HG03175 (cell line): ENCODE measurements at regions not wholly inside any gene's neighbourhood (a gene's known extent, or its start where the extent isn't known, plus 50 kb on each side); places are given as distances from the start of the nearest gene placed in this dataset.
A peak's percentile ranks its signal among the peaks of the same experiment; 100 is the strongest.

Experiments
- ATAC-seq: cut with Tn5 transposase; IDR thresholded peaks from one replicate; pipeline ENCODE4 v1.9.1; 2021; ENCODE audit warnings: mild to moderate bottlenecking, moderate library complexity; ENCODE audit not compliant: unreplicated experiment

- no peak for ATAC-seq
Measured at GRCh38 chr10:89829262-89829886, 128.0 kb downstream of the KIF20B start.

GRCh38 chr10:89829887-89830269 is 128.5 kb downstream of the KIF20B start:
- no peak for ATAC-seq

- no peak for ATAC-seq
Measured at GRCh38 chr10:89830624-89831023, 129.2 kb downstream of the KIF20B start.

- ATAC-seq: no peak
Measured at GRCh38 chr10:89836840-89837164, 135.4 kb downstream of the KIF20B start.

- peak; percentile 60 for ATAC-seq
Measured at GRCh38 chr10:89837165-89838043, 136.0 kb downstream of the KIF20B start.

- no peak for ATAC-seq
Measured at GRCh38 chr10:89838044-89838615, 136.7 kb downstream of the KIF20B start.

GRCh38 chr10:89845541-89846280 is 144.3 kb downstream of the KIF20B start:
- ATAC-seq: no peak

GRCh38 chr10:89846281-89846630 is 144.9 kb downstream of the KIF20B start:
- ATAC-seq: no peak

- ATAC-seq: no peak
Measured at GRCh38 chr10:89846786-89847185, 145.4 kb downstream of the KIF20B start.

- no peak for ATAC-seq
Measured at GRCh38 chr10:89852872-89853271, 151.5 kb downstream of the KIF20B start.

- no peak for ATAC-seq
Measured at GRCh38 chr10:89853781-89854191, 152.4 kb downstream of the KIF20B start.

GRCh38 chr10:89857431-89858042 is 156.1 kb downstream of the KIF20B start:
- ATAC-seq: no peak

- ATAC-seq: no peak
Measured at GRCh38 chr10:89861199-89861573, 159.8 kb downstream of the KIF20B start.

- no peak for ATAC-seq
Measured at GRCh38 chr10:89861584-89862301, 160.4 kb downstream of the KIF20B start.

- no peak for ATAC-seq
Measured at GRCh38 chr10:89867964-89868363, 166.6 kb downstream of the KIF20B start.

- ATAC-seq: no peak
Measured at GRCh38 chr10:89869180-89869579, 167.8 kb downstream of the KIF20B start.

- no peak for ATAC-seq
Measured at GRCh38 chr10:89869592-89870156, 168.3 kb downstream of the KIF20B start.

- no peak for ATAC-seq
Measured at GRCh38 chr10:89870936-89871335, 169.5 kb downstream of the KIF20B start.

- peak; percentile 83 for ATAC-seq
Measured at GRCh38 chr10:89873055-89873454, 171.7 kb downstream of the KIF20B start.

- ATAC-seq: no peak
Measured at GRCh38 chr10:89875557-89875956, 174.2 kb downstream of the KIF20B start.
